22Rv1 (cell line): ENCODE measurements at regions not wholly inside any gene's neighbourhood (a gene's known extent, or its start where the extent isn't known, plus 50 kb on each side); places are given as distances from the start of the nearest gene placed in this dataset.

Source experiments
- CTCF ChIP-seq: fragments of 450-650 bp; IDR thresholded peaks from 2 replicates; pipeline ENCODE4 v1.5.1; 2017; ENCODE audit warnings: mild to moderate bottlenecking
- ZFX ChIP-seq: fragments of 450-650 bp; IDR thresholded peaks from 2 replicates; pipeline ENCODE4 v1.6.1; 2017; ENCODE audit warnings: antibody characterized with exemption, borderline replicate concordance

GRCh38 chr11:38345286-38345685, 1747.2 kb upstream of the RAG2 start:
- TF ChIP-seq CTCF, result no peak
- TF ChIP-seq ZFX, result no peak
